Heart right ventricle (tissue), 16 donors: ENCODE measurements at regions not wholly inside any gene's neighbourhood (a gene's known extent, or its start where the extent isn't known, plus 50 kb on each side); places are given as distances from the start of the nearest gene placed in this dataset.

ENCODE experiments used
- ATAC-seq, 8 donors: fragments of 200-7000 bp; cut with Tn5 transposase; one replicate each; pipeline ENCODE4 v1.9.1; 2020; ENCODE audit warnings: mild to moderate bottlenecking in 8 of 8, moderate library complexity in 8 of 8, moderate number of reproducible peaks in 1 of 8
- DNase-seq, 2 donors: peaks; one replicate each; pipeline ENCODE4 v3.0.0-alpha.2; 2020
- H3K27ac ChIP-seq, 10 donors: fragments of 200-600 bp; sonication (generic) in 2 of 10; one replicate each; pipeline versions ENCODE4 v1.5.0 to v1.8.0; 2020 to 2022; ENCODE audit warnings: mild to moderate bottlenecking in 3 of 10
- H3K27me3 ChIP-seq, 7 donors: fragments of 200-600 bp; one replicate each; pipeline ENCODE4 v1.8.0; 2021 to 2022; ENCODE audit warnings: mild to moderate bottlenecking in 2 of 7
- H3K36me3 ChIP-seq, 9 donors: fragments of 200-600 bp; sonication (generic) in 1 of 9; one replicate each; pipeline versions ENCODE4 v1.5.0 to v1.8.0; 2020 to 2022; ENCODE audit warnings: mild to moderate bottlenecking in 2 of 9
- H3K4me1 ChIP-seq, 9 donors: fragments of 200-600 bp; sonication (generic) in 1 of 9; one replicate each; pipeline versions ENCODE4 v1.5.0 to v1.8.0; 2020 to 2022; ENCODE audit warnings: mild to moderate bottlenecking in 4 of 9
- H3K4me3 ChIP-seq, 10 donors: fragments of 200-600 bp; sonication (generic) in 2 of 10; one replicate each; pipeline versions ENCODE4 v1.5.0 to v1.8.0; 2020 to 2022; ENCODE audit warnings: mild to moderate bottlenecking in 7 of 10, moderate library complexity in 2 of 10
- H3K9me3 ChIP-seq, 11 donors: fragments of 200-600 bp in 10 of 11; sonication (generic) in 2 of 11; one replicate each; pipeline versions ENCODE4 v1.5.0 to v1.8.0; 2013 to 2022; ENCODE audit warnings: mild to moderate bottlenecking in 2 of 11, control low read depth in 1 of 11, moderate library complexity in 1 of 11
- CTCF ChIP-seq, 9 donors: fragments of 200-600 bp; sonication (generic) in 2 of 9; IDR thresholded peaks; one replicate each; pipeline versions ENCODE4 v1.5.0 to v1.8.0; 2021 to 2022; ENCODE audit warnings: antibody characterized with exemption in 9 of 9, mild to moderate bottlenecking in 5 of 9, moderate library complexity in 1 of 9
- WGBS, 2 donors: extraction: QIAGEN DNeasy Blood & Tissue Kit; methylation state at CpG; one replicate each; pipeline ENCODE4 v1.1.7; 2013; ENCODE audit warnings: inconsistent platforms in 1 of 2; 5-methylcytosine and 5-hydroxymethylcytosine counted together
- intact Hi-C, 10 donors: fragments of 100-400 bp; cut with DNase I; formaldehyde crosslinking; loops; one replicate each; pipeline versions ENCODE4 v1.11.1 to v1.14.2; 2022
- donor health status: Arrhythmogenic right ventricular cardiomyopathy.
- donor health status: ischemic (EF 13 %, LVEDD 7.1; RV severe dilation, severe dysfunction).
- donor health status: healthy with polysubstance abuse.
- donor health status: DM: no; HTN: yes; CAD: no.
- donor health status: DM: no; HTN: no; CAD: no.
- donor health status: ischemic (EF 25% LVEDD 6.9; RV normal size, moderate dysfunction).
- donor health status: ischemic (EF 25% LVEDD 5.7; RV mildly dilated, moderate dysfunction).
- donor health status: healthy.
- donor health status: DM: yes; HTN: yes; CAD: no.
- donor health status: Ischemic cardiomyopathy.
- donor health status: ischemic (EF 35%, LVEDD 5.7; RV mildly dilated, moderate dysfunction).
- donor health status: nonischemic (EF 11% LVEDD 7.7; RV severe dilation, severe dysfunction).
- donor health status: DM: yes; HTN: yes; CAD: no.
- donor health status: PGD.
- donor health status: ischemic (EF 29% LVEDD 5.4; RV normal size, mild dysfunction).
- donor health status: nonischemic (EF 23%, LVEDD 6.1; RV moderate dilation, normal function).

GRCh38 chr1:3986686-3987218, 86.7 kb upstream of the C1orf174 start:
- Histone ChIP-seq H3K27me3 (peaks cover 0 to 37% (median 22%) of the 10 kb centered on the region in 7 donors), H3K36me3 (no peaks in the 10 kb centered on the region), H3K4me3 (no peak overlapping the region), H3K27ac (no peak overlapping the region), H3K9me3 (peaks cover 0 to 10% (median 0%) of the 10 kb centered on the region in 11 donors), H3K4me1 (no peaks in the 10 kb centered on the region)
- WGBS, 2 donors = 65 to 67% methylated on average over 13 of the region's 13 CpGs
- DNase-seq = no peak
- no peak for TF ChIP-seq CTCF (IDR thresholded peaks at IDR 0.05)
- ATAC-seq = no peak
- intact Hi-C loops = no loop called here

GRCh38 chr1:3987669-3988235, 87.7 kb upstream of the C1orf174 start:
- H3K4me3 ChIP-seq = no peak overlapping the region

GRCh38 chr1:3988431-3988830, 88.4 kb upstream of the C1orf174 start:
- WGBS, 2 donors = 78 to 85% methylated on average over 7 of the region's 7 CpGs

More at GRCh38 chr1:3987669-3988235, 87.7 kb upstream of the C1orf174 start:
- intact Hi-C loops = no loop called here
- Histone ChIP-seq H3K27me3 (peaks cover 0 to 34% (median 17%) of the 10 kb centered on the region in 7 donors), H3K9me3 (peaks cover 0 to 10% (median 0%) of the 10 kb centered on the region in 11 donors), H3K27ac (no peak overlapping the region), H3K36me3 (no peaks in the 10 kb centered on the region), H3K4me1 (no peaks in the 10 kb centered on the region)
- WGBS, 2 donors = 52 to 56% methylated on average over 2 of the region's 2 CpGs
- ATAC-seq (peak in 1 of 8 donors; percentile 13), DNase-seq (no peak)
- TF ChIP-seq CTCF (IDR thresholded peaks at IDR 0.05) = no peak

GRCh38 chr1:3989465-3989864, 89.4 kb upstream of the C1orf174 start:
- Histone ChIP-seq H3K4me3 (no peak overlapping the region), H3K4me1 (no peaks in the 10 kb centered on the region), H3K36me3 (no peaks in the 10 kb centered on the region), H3K27me3 (peaks cover 0 to 38% (median 6%) of the 10 kb centered on the region in 7 donors), H3K9me3 (peaks cover 0 to 10% (median 0%) of the 10 kb centered on the region in 11 donors), H3K27ac (no peak overlapping the region)
- ATAC-seq (no peak), DNase-seq (no peak)
- intact Hi-C loops = no loop called here
- no peak for TF ChIP-seq CTCF (IDR thresholded peaks at IDR 0.05)
- WGBS, 2 donors = 87 to 91% methylated on average over 2 of the region's 2 CpGs

More at GRCh38 chr1:3988431-3988830, 88.4 kb upstream of the C1orf174 start:
- DNase-seq (no peak), ATAC-seq (no peak)
- TF ChIP-seq CTCF (IDR thresholded peaks at IDR 0.05) = no peak
- H3K36me3 ChIP-seq = no peaks in the 10 kb centered on the region
- peaks cover 0 to 36% (median 14%) of the 10 kb centered on the region in 7 donors for H3K27me3 ChIP-seq
- intact Hi-C loops = no loop called here
- no peak overlapping the region for H3K27ac ChIP-seq
- H3K4me3 ChIP-seq = no peak overlapping the region
- peaks cover 0 to 10% (median 0%) of the 10 kb centered on the region in 11 donors for H3K9me3 ChIP-seq
- H3K4me1 ChIP-seq = no peaks in the 10 kb centered on the region
